H1 (cell line): ENCODE measurements at regions not wholly inside any gene's neighbourhood (a gene's known extent, or its start where the extent isn't known, plus 50 kb on each side); places are given as distances from the start of the nearest gene placed in this dataset.

Experiments used
- CTCF ChIA-PET: fragments of 300-600 bp; sonication (Branson Sonifier 250); formaldehyde crosslinking; loops from one replicate; lab custom pipeline; 2021; ENCODE audit not compliant: partially characterized antibody; lab: Charles Lee
- POLR2A ChIA-PET: fragments of 300-600 bp; sonication (Branson Sonifier 250); formaldehyde crosslinking; loops from one replicate; lab custom pipeline; 2021; ENCODE audit warnings: inconsistent platforms; ENCODE audit not compliant: partially characterized antibody; lab: Charles Lee
- DNase-seq, 2 experiments: peaks; one replicate each; pipeline versions ENCODE4 v3.0.0 to v3.0.0-alpha.2; 2010 to 2022; ENCODE audit warnings: low spot score in 2 of 2, low read depth in 1 of 2, mixed read lengths in 1 of 2
- FAIRE-seq: peaks from 2 replicates; lab custom pipeline; 2011; peaks lifted over from hg19 to GRCh38; lab: Jason Lieb, UNC
- H2AFZ ChIP-seq: 2 replicates; pipeline ENCODE4 v1.8.1; 2012; ENCODE audit warnings: low read length, inconsistent platforms
- H2AK5ac ChIP-seq: 2 replicates; pipeline ENCODE4 v1.6.1; 2013; ENCODE audit warnings: low read depth, low read length
- H2BK120ac ChIP-seq: replicated peaks from 2 replicates; pipeline ENCODE3; 2013; ENCODE audit warnings: low read depth, low read length, inconsistent platforms
- H2BK12ac ChIP-seq: 2 replicates; pipeline ENCODE4 v1.6.1; 2013; ENCODE audit warnings: low read depth, low read length
- H2BK15ac ChIP-seq: 2 replicates; pipeline ENCODE4 v1.6.1; 2013; ENCODE audit warnings: low read length
- H2BK20ac ChIP-seq: 2 replicates; pipeline ENCODE4 v1.6.1; 2013; ENCODE audit warnings: low read length
- H2BK5ac ChIP-seq: 2 replicates; pipeline ENCODE4 v1.6.1; 2013; ENCODE audit warnings: low read depth, low read length
- H3K14ac ChIP-seq: 2 replicates; pipeline ENCODE4 v1.6.1; 2013; ENCODE audit warnings: inconsistent platforms; ENCODE audit not compliant: insufficient read length
- H3K18ac ChIP-seq: 2 replicates; pipeline ENCODE4 v1.6.1; 2013; ENCODE audit warnings: low read length; ENCODE audit errors: extremely low read depth
- H3K23ac ChIP-seq: 2 replicates; pipeline ENCODE4 v1.6.1; 2013; ENCODE audit warnings: inconsistent platforms; ENCODE audit not compliant: insufficient read length
- H3K23me2 ChIP-seq: 2 replicates; pipeline ENCODE4 v1.6.1; 2013; ENCODE audit warnings: low read depth, low read length
- H3K27ac ChIP-seq: 2 replicates; pipeline ENCODE4 v1.6.1; 2011; ENCODE audit warnings: low read depth, low read length, inconsistent platforms
- H3K27me3 ChIP-seq, 4 experiments: replicated peaks in 1 of 4; 1 replicate in 1 of 4; 2 replicates in 3 of 4; pipeline versions ENCODE4 v1.6.1 to v1.8.1; 2011 to 2013; ENCODE audit warnings: low read length in 3 of 4, mild to moderate bottlenecking in 3 of 4, inconsistent platforms in 2 of 4, mixed read lengths in 2 of 4, moderate library complexity in 1 of 4; ENCODE audit not compliant: control insufficient read depth in 3 of 4, insufficient read depth in 3 of 4; ENCODE audit errors: extremely low read depth in 1 of 4
- H3K36me3 ChIP-seq, 4 experiments: 2 replicates each; pipeline versions ENCODE4 v1.6.1 to v1.8.1; 2011 to 2013; ENCODE audit warnings: mild to moderate bottlenecking in 4 of 4, low read length in 3 of 4, moderate library complexity in 2 of 4, control low read depth in 1 of 4, inconsistent platforms in 1 of 4; ENCODE audit not compliant: insufficient read depth in 4 of 4, control insufficient read depth in 2 of 4
- H3K4ac ChIP-seq: replicated peaks from 2 replicates; pipeline ENCODE3; 2013; ENCODE audit warnings: low read length, low read depth, mixed read lengths, inconsistent platforms; ENCODE audit not compliant: insufficient read length
- H3K4me1 ChIP-seq, 4 experiments: replicated peaks in 1 of 4; 1 replicate in 1 of 4; 2 replicates in 3 of 4; pipeline versions ENCODE4 v1.6.1 to v1.8.1; 2011 to 2013; ENCODE audit warnings: low read length in 3 of 4, inconsistent platforms in 2 of 4, mixed read lengths in 1 of 4; ENCODE audit not compliant: insufficient read depth in 4 of 4, control insufficient read depth in 3 of 4
- H3K4me2 ChIP-seq, 2 experiments: 2 replicates each; pipeline versions ENCODE4 v1.6.1 to v1.8.1; 2011 to 2013; ENCODE audit warnings: low read depth in 2 of 2, low read length in 2 of 2, control low read depth in 1 of 2, inconsistent platforms in 1 of 2, mild to moderate bottlenecking in 1 of 2; ENCODE audit not compliant: insufficient read depth in 1 of 2
- H3K4me3 ChIP-seq, 4 experiments: fragments of 200-600, 300-600 bp in 1 of 4; sonication (generic), shearing (Covaris generic), sonication (Bioruptor Twin) in 1 of 4; 2 replicates each; pipeline versions ENCODE4 v1.5.1 to v1.8.1; 2011 to 2016; ENCODE audit warnings: low read length in 4 of 4, low read depth in 3 of 4, control low read depth in 2 of 4, inconsistent platforms in 2 of 4, mild to moderate bottlenecking in 2 of 4, mixed read lengths in 1 of 4, moderate library complexity in 1 of 4; ENCODE audit not compliant: insufficient read depth in 2 of 4; ENCODE audit errors: extremely low read depth in 1 of 4
- H3K56ac ChIP-seq: replicated peaks from 2 replicates; pipeline ENCODE3; 2013; ENCODE audit warnings: low read depth, mild to moderate bottlenecking, mixed read lengths, low read length, inconsistent platforms; ENCODE audit not compliant: insufficient read length
- H3K79me1 ChIP-seq: 2 replicates; pipeline ENCODE4 v1.6.1; 2013; ENCODE audit warnings: low read depth, low read length, control low read depth
- H3K79me2 ChIP-seq, 2 experiments: 2 replicates each; pipeline versions ENCODE4 v1.6.1 to v1.8.1; 2012 to 2013; ENCODE audit warnings: low read length in 2 of 2, mild to moderate bottlenecking in 2 of 2, inconsistent platforms in 1 of 2; ENCODE audit not compliant: insufficient read depth in 2 of 2, control insufficient read depth in 1 of 2
- H3K9ac ChIP-seq, 4 experiments: replicated peaks in 1 of 4; 1 replicate in 1 of 4; 2 replicates in 3 of 4; pipeline versions ENCODE4 v1.6.1 to v1.8.1; 2011 to 2013; ENCODE audit warnings: low read depth in 3 of 4, low read length in 3 of 4, control low read depth in 2 of 4, mild to moderate bottlenecking in 2 of 4, moderate library complexity in 2 of 4, inconsistent platforms in 1 of 4; ENCODE audit errors: extremely low read depth in 1 of 4
- H3K9me3 ChIP-seq, 2 experiments: 2 replicates each; pipeline versions ENCODE4 v1.6.1 to v1.8.1; 2012 to 2013; ENCODE audit warnings: mild to moderate bottlenecking in 2 of 2, moderate library complexity in 2 of 2, control low read depth in 1 of 2, inconsistent platforms in 1 of 2, low read depth in 1 of 2, low read length in 1 of 2, mixed read lengths in 1 of 2; ENCODE audit not compliant: insufficient read depth in 2 of 2
- H4K20me1 ChIP-seq, 2 experiments: replicated peaks in 1 of 2; 2 replicates each; pipeline versions ENCODE3 to v1.8.1; 2011 to 2013; ENCODE audit warnings: inconsistent platforms in 2 of 2, low read length in 2 of 2, mild to moderate bottlenecking in 1 of 2; ENCODE audit not compliant: insufficient read depth in 2 of 2, control insufficient read depth in 1 of 2
- H4K5ac ChIP-seq: 2 replicates; pipeline ENCODE4 v1.6.1; 2013; ENCODE audit warnings: low read length, low read depth, mixed read lengths, inconsistent platforms; ENCODE audit not compliant: insufficient read length
- H4K8ac ChIP-seq: 2 replicates; pipeline ENCODE4 v1.8.0; 2013; ENCODE audit warnings: mild to moderate bottlenecking, moderate library complexity, low read length, inconsistent platforms; ENCODE audit not compliant: insufficient read depth; ENCODE audit errors: extremely low read depth
- H4K91ac ChIP-seq: replicated peaks from 2 replicates; pipeline ENCODE3; 2013; ENCODE audit warnings: low read length, mixed read lengths, inconsistent platforms; ENCODE audit not compliant: insufficient read length
- CBX8 ChIP-seq: fragments of 300-800, 300-1000 bp; sonication (generic); IDR thresholded peaks from 2 replicates; pipeline ENCODE4 v1.7.1; 2016; ENCODE audit warnings: low read depth, low read length, borderline replicate concordance
- CREB1 ChIP-seq: IDR thresholded peaks from 2 replicates; pipeline ENCODE4 v1.6.1; 2012; ENCODE audit warnings: inconsistent platforms
- HDAC2 ChIP-seq, 2 experiments: fragments of 300-600 bp in 1 of 2; sonication (generic) in 1 of 2; IDR thresholded peaks; 2 replicates each; pipeline ENCODE4 v1.6.1; 2011 to 2012; ENCODE audit warnings: low read depth in 2 of 2, low read length in 2 of 2, mild to moderate bottlenecking in 2 of 2, moderate library complexity in 2 of 2, borderline replicate concordance in 1 of 2, inconsistent platforms in 1 of 2
- NANOG ChIP-seq: IDR thresholded peaks from 2 replicates; pipeline ENCODE4 v1.6.1; 2011; ENCODE audit warnings: low read length, low read depth, mild to moderate bottlenecking, inconsistent platforms; ENCODE audit not compliant: insufficient read depth, poor library complexity, severe bottlenecking
- POU5F1 ChIP-seq: IDR thresholded peaks from 2 replicates; pipeline ENCODE4 v1.6.1; 2011; ENCODE audit warnings: low read depth, mild to moderate bottlenecking, low read length, moderate library complexity
- RFX5 ChIP-seq: IDR thresholded peaks from 2 replicates; pipeline ENCODE4 v1.6.1; 2011; ENCODE audit warnings: low read depth, low read length, improper control_type of control experiment, borderline replicate concordance
- SAP30 ChIP-seq: fragments of 300-600 bp; sonication (generic); IDR thresholded peaks from 2 replicates; pipeline ENCODE4 v1.7.1; 2012; ENCODE audit warnings: low read length, moderate library complexity, mild to moderate bottlenecking, inconsistent platforms; ENCODE audit not compliant: insufficient read depth, insufficient replicate concordance
- SIN3A ChIP-seq, 2 experiments: IDR thresholded peaks in 1 of 2; conservative IDR thresholded peaks in 1 of 2; 2 replicates each; pipeline ENCODE4 v1.6.1; 2011 to 2012; ENCODE audit warnings: low read length in 2 of 2, improper control_type of control experiment in 1 of 2, low read depth in 1 of 2, mild to moderate bottlenecking in 1 of 2
- SP4 ChIP-seq: IDR thresholded peaks from 2 replicates; pipeline ENCODE4 v1.6.1; 2012; ENCODE audit warnings: low read length, inconsistent platforms
- TEAD4 ChIP-seq: IDR thresholded peaks from 2 replicates; pipeline ENCODE4 v1.6.1; 2012; ENCODE audit warnings: low read depth, low read length, inconsistent platforms, mixed read lengths
- WGBS, 2 experiments: shearing (Covaris generic) in 1 of 2; methylation state at CpG; one replicate each; pipeline versions ENCODE4 v1.1.6 to v1.1.7; 2013 to 2015; ENCODE audit warnings: low lambda C conversion rate in 2 of 2, mixed read lengths in 2 of 2, inconsistent platforms in 1 of 2, low coverage in 1 of 2, missing lambda C conversion rate in 1 of 2; ENCODE audit not compliant: insufficient replicate concordance in 2 of 2, insufficient coverage in 1 of 2, insufficient read length in 1 of 2; ENCODE audit errors: extremely low coverage in 1 of 2, missing lambda C conversion rate in 1 of 2; 5-methylcytosine and 5-hydroxymethylcytosine counted together
- TF ChIP-seq, protein P1 (sequence below), 3 experiments: IDR thresholded peaks; 1 replicate in 2 of 3; 2 replicates in 1 of 3; pipeline versions ENCODE4 v1.5.1 to v1.6.1; 2011; ENCODE audit warnings: low read length in 3 of 3, mild to moderate bottlenecking in 3 of 3, inconsistent platforms in 2 of 3, low read depth in 1 of 3, moderate library complexity in 1 of 3; ENCODE audit not compliant: insufficient read depth in 1 of 3; ENCODE audit errors: control extremely low read depth in 1 of 3

DNA sequence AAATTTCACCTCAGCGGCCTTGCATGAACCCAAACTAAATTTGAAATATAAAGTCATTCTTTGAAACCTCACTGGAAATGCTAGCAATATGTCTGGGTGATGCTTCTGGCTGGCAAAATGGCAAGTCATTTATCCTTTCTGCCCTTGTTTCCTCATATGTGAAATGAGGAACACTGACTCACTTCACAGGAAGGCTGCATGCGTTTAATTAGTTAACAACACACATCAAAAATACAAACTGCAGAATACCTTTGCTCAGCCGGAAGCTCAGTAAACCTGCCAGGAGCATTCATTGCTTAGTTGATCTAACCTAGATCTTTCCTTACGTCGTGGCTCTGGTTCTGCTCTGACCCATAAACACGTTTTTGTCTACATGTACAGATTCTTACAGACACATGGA is 214.2 kb upstream of the ACVR2A start:
- Histone ChIP-seq H2BK15ac (no peak overlapping the region), H2BK12ac (no peak overlapping the region), H3K27ac (no peak overlapping the region), H3K4ac (no peak overlapping the region), H2AFZ (no peak overlapping the region), H4K91ac (no peak overlapping the region), H3K4me3 (no peak overlapping the region), H4K20me1 (no peaks in the 10 kb centered on the region), H3K9me3 (no peaks in the 10 kb centered on the region), H2AK5ac (no peak overlapping the region), H3K79me2 (no peaks in the 10 kb centered on the region), H4K8ac (no peak overlapping the region), H3K79me1 (no peaks in the 10 kb centered on the region), H2BK120ac (no peak overlapping the region), H2BK20ac (no peak overlapping the region), H3K14ac (no peak overlapping the region), H4K5ac (no peak overlapping the region), H3K27me3 (no peaks in the 10 kb centered on the region), H3K18ac (no peak overlapping the region), H3K56ac (no peak overlapping the region), H3K4me1 (no peaks in the 10 kb centered on the region), H3K4me2 (no peak overlapping the region), H3K36me3 (no peaks in the 10 kb centered on the region), H3K23ac (no peak overlapping the region), H2BK5ac (no peak overlapping the region), H3K23me2 (no peaks in the 10 kb centered on the region), H3K9ac (no peak overlapping the region)
- DNase-seq: no peak
- ChIA-PET CTCF (interaction anchor here (1.0 to 1.1 kb wide), 2 partner anchors 9 to 11 kb away, joined by 4 read pairs; no protein-coding TSS in a partner anchor), POLR2A (no interaction called here)
- WGBS, 2 experiments: 92% methylated on average over 6 of the region's 6 CpGs; no CpG with 5 or more reads in 1 of the 2 experiments
- no peak for FAIRE-seq
- TF ChIP-seq TEAD4: no peak
- TF ChIP-seq CREB1: no peak
- TF ChIP-seq, protein P1, sequence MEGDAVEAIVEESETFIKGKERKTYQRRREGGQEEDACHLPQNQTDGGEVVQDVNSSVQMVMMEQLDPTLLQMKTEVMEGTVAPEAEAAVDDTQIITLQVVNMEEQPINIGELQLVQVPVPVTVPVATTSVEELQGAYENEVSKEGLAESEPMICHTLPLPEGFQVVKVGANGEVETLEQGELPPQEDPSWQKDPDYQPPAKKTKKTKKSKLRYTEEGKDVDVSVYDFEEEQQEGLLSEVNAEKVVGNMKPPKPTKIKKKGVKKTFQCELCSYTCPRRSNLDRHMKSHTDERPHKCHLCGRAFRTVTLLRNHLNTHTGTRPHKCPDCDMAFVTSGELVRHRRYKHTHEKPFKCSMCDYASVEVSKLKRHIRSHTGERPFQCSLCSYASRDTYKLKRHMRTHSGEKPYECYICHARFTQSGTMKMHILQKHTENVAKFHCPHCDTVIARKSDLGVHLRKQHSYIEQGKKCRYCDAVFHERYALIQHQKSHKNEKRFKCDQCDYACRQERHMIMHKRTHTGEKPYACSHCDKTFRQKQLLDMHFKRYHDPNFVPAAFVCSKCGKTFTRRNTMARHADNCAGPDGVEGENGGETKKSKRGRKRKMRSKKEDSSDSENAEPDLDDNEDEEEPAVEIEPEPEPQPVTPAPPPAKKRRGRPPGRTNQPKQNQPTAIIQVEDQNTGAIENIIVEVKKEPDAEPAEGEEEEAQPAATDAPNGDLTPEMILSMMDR (IDR thresholded peaks at IDR 0.05; ENCODE audit: control extremely low read depth in 1 of 3, insufficient read depth in 1 of 3, low read depth in 1 of 3, low read length in 3 of 3): no peak
- no peak for TF ChIP-seq SP4
- no peak for TF ChIP-seq POU5F1
- no peak for TF ChIP-seq RFX5
- no peak for TF ChIP-seq CBX8
- TF ChIP-seq SIN3A (conservative IDR thresholded peaks at IDR 0.05 in 1 of 2, IDR thresholded peaks at IDR 0.05 in 1 of 2; ENCODE audit: low read depth in 1 of 2, low read length in 2 of 2): no peak
- no peak for TF ChIP-seq NANOG
- TF ChIP-seq HDAC2 (IDR thresholded peaks at IDR 0.05; ENCODE audit: borderline replicate concordance in 1 of 2, low read depth in 2 of 2, low read length in 2 of 2): no peak
- no peak for TF ChIP-seq SAP30
